Testis (tissue), 2 donors: ENCODE measurements at regions not wholly inside any gene's neighbourhood (a gene's known extent, or its start where the extent isn't known, plus 50 kb on each side); places are given as distances from the start of the nearest gene placed in this dataset.

Experiments used
- DNase-seq: peaks from one replicate; pipeline ENCODE4 v3.0.0-alpha.2; 2019
- H3K27ac ChIP-seq, 2 donors: fragments of 200-600 bp; sonication (generic); one replicate each; pipeline ENCODE4 v1.5.1; 2019
- H3K27me3 ChIP-seq: fragments of 200-600 bp; sonication (generic); one replicate; pipeline ENCODE4 v1.5.1; 2019
- H3K36me3 ChIP-seq: fragments of 200-600 bp; sonication (generic); one replicate; pipeline ENCODE4 v1.5.1; 2017; ENCODE audit warnings: low read depth; ENCODE audit errors: missing control alignments
- H3K4me1 ChIP-seq: fragments of 200-600 bp; sonication (generic); one replicate; pipeline ENCODE4 v1.5.1; 2019
- H3K4me3 ChIP-seq, 2 donors: fragments of 200-600 bp; sonication (generic); one replicate each; pipeline ENCODE4 v1.5.1; 2017 to 2019
- H3K9me3 ChIP-seq: fragments of 200-600 bp; sonication (generic); one replicate; pipeline ENCODE4 v1.5.1; 2017
- CTCF ChIP-seq, 3 experiments: fragments of 450-650 bp in 2 of 3; fragments of 200-600 bp in 1 of 3; sonication (generic) in 1 of 3; IDR thresholded peaks; one replicate each; pipeline ENCODE4 v1.5.1; 2016 to 2019; ENCODE audit warnings: antibody characterized with exemption in 3 of 3, mild to moderate bottlenecking in 2 of 3, moderate library complexity in 1 of 3
- POLR2A ChIP-seq: fragments of 450-650 bp; IDR thresholded peaks from one replicate; pipeline ENCODE4 v1.6.1; 2017; ENCODE audit warnings: antibody characterized with exemption, mild to moderate bottlenecking, moderate library complexity
- WGBS, 2 donors: methylation state at CpG; one replicate each; pipeline ENCODE4 v1.1.5; 2018; 5-methylcytosine and 5-hydroxymethylcytosine counted together
- intact Hi-C: fragments of 100-400 bp; cut with DNase I; formaldehyde crosslinking; loops from one replicate; pipeline ENCODE4 v1.15.1; 2023; ENCODE audit warnings: low total_unique reads

GRCh38 chr5:168046163-168046562, 245.3 kb upstream of the WWC1 start:
- H3K4me1 ChIP-seq, result peaks cover 6% of the 10 kb centered on the region
- no peaks in the 10 kb centered on the region for H3K27me3 ChIP-seq
- 49 to 59% methylated on average over 4 of the region's 4 CpGs for WGBS, 2 donors
- H3K9me3 ChIP-seq, result no peaks in the 10 kb centered on the region
- H3K27ac ChIP-seq, result no peak overlapping the region
- H3K4me3 ChIP-seq, result no peak overlapping the region
- no peak for TF ChIP-seq CTCF (IDR thresholded peaks at IDR 0.05)
- no peak for TF ChIP-seq POLR2A
- no peak for DNase-seq
- no peaks in the 10 kb centered on the region for H3K36me3 ChIP-seq
- intact Hi-C loops, result no loop called here

GRCh38 chr5:168047043-168047668, 244.3 kb upstream of the WWC1 start:
- H3K4me1 ChIP-seq, result peaks cover 6% of the 10 kb centered on the region
- DNase-seq, result peak; percentile 38
- no peak overlapping the region for H3K27ac ChIP-seq
- no peaks in the 10 kb centered on the region for H3K9me3 ChIP-seq
- WGBS, 2 donors, result 46 to 50% methylated on average over 11 of the region's 11 CpGs
- H3K27me3 ChIP-seq, result no peaks in the 10 kb centered on the region
- intact Hi-C loops, result no loop called here
- TF ChIP-seq POLR2A, result no peak
- TF ChIP-seq CTCF (IDR thresholded peaks at IDR 0.05), result no peak
- no peaks in the 10 kb centered on the region for H3K36me3 ChIP-seq
- no peak overlapping the region for H3K4me3 ChIP-seq

- H3K9me3 ChIP-seq, result no peaks in the 10 kb centered on the region
- intact Hi-C loops, result no loop called here
- no peak for DNase-seq
These were observed 243.8 kb upstream of the WWC1 start for GRCh38 chr5:168047669-168048111.

GRCh38 chr5:168048486-168048885, 243.0 kb upstream of the WWC1 start:
- Histone ChIP-seq H3K4me1 (peaks cover 6% of the 10 kb centered on the region), H3K9me3 (no peaks in the 10 kb centered on the region), H3K4me3 (no peak overlapping the region), H3K36me3 (no peaks in the 10 kb centered on the region), H3K27me3 (no peaks in the 10 kb centered on the region), H3K27ac (no peak overlapping the region)
- DNase-seq, result no peak
- whole genome bisulfite sequencing, 2 donors, result 95 to 100% methylated on average over 1 of the region's 1 CpG
- intact Hi-C loops, result no loop called here
- TF ChIP-seq POLR2A (no peak), CTCF (IDR thresholded peaks at IDR 0.05) (no peak)

More at GRCh38 chr5:168047669-168048111, 243.8 kb upstream of the WWC1 start:
- H3K27ac ChIP-seq, result no peak overlapping the region
- TF ChIP-seq CTCF (IDR thresholded peaks at IDR 0.05) (no peak), POLR2A (no peak)
- no peak overlapping the region for H3K4me3 ChIP-seq
- 44 to 56% methylated on average over 1 of the region's 1 CpG for WGBS, 2 donors
- H3K36me3 ChIP-seq, result no peaks in the 10 kb centered on the region
- H3K27me3 ChIP-seq, result no peaks in the 10 kb centered on the region
- H3K4me1 ChIP-seq, result peaks cover 6% of the 10 kb centered on the region

GRCh38 chr5:168052686-168053085, 238.8 kb upstream of the WWC1 start:
- Histone ChIP-seq H3K36me3 (no peaks in the 10 kb centered on the region), H3K4me3 (no peak overlapping the region), H3K27me3 (no peaks in the 10 kb centered on the region), H3K27ac (no peak overlapping the region), H3K9me3 (no peaks in the 10 kb centered on the region), H3K4me1 (peaks cover 7% of the 10 kb centered on the region)
- WGBS, 2 donors, result 49 to 59% methylated on average over 4 of the region's 4 CpGs
- DNase-seq, result no peak
- TF ChIP-seq CTCF (IDR thresholded peaks at IDR 0.05), result no peak
- TF ChIP-seq POLR2A, result no peak
- intact Hi-C loops, result no loop called here
